MM.1S (cell line): ENCODE measurements at regions not wholly inside any gene's neighbourhood (a gene's known extent, or its start where the extent isn't known, plus 50 kb on each side); places are given as distances from the start of the nearest gene placed in this dataset.

Experiments
- EZH2 ChIP-seq: fragments of 300-600 bp; sonication (generic); optimal IDR thresholded peaks from 2 replicates; pipeline ENCODE3; 2017; ENCODE audit warnings: low read depth, mild to moderate bottlenecking, antibody characterized with exemption, low read length, mixed read lengths
- EZH2phosphoT487 ChIP-seq: fragments of 300-600 bp; sonication (generic); IDR thresholded peaks from 2 replicates; pipeline ENCODE4 v1.6.1; 2018; ENCODE audit warnings: antibody characterized with exemption, low read length
- TF ChIP-seq, protein P1 (sequence below): fragments of 300-600 bp; sonication (generic); IDR thresholded peaks from 2 replicates; pipeline ENCODE4 v1.5.1; 2016; ENCODE audit warnings: antibody characterized with exemption, low read length, mixed read lengths

DNA sequence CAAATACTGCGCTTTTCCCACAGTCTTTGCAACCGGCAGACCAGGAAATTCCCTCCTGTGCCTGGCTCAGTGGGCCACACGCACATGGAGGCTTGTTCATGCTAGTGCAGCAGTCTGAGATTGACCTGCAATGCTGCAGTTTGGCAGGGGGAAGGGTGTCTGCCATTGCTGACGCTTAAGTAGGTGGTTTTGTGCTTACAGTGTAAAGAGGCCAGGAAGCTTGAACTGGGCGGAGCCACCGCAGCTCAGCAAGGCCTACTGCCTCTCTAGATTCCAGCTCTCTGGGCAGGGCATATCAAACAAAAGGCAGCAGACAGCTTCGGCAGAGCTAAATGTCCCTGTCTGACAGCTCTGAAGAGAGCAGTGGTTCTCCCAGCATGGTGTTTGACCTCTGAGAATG, 390.5 kb upstream of the TECRL start:
- TF ChIP-seq EZH2 (no peak), EZH2phosphoT487 (no peak)
- TF ChIP-seq, protein P1, sequence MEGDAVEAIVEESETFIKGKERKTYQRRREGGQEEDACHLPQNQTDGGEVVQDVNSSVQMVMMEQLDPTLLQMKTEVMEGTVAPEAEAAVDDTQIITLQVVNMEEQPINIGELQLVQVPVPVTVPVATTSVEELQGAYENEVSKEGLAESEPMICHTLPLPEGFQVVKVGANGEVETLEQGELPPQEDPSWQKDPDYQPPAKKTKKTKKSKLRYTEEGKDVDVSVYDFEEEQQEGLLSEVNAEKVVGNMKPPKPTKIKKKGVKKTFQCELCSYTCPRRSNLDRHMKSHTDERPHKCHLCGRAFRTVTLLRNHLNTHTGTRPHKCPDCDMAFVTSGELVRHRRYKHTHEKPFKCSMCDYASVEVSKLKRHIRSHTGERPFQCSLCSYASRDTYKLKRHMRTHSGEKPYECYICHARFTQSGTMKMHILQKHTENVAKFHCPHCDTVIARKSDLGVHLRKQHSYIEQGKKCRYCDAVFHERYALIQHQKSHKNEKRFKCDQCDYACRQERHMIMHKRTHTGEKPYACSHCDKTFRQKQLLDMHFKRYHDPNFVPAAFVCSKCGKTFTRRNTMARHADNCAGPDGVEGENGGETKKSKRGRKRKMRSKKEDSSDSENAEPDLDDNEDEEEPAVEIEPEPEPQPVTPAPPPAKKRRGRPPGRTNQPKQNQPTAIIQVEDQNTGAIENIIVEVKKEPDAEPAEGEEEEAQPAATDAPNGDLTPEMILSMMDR = no peak
